GM21717 (cell line): ENCODE measurements at regions not wholly inside any gene's neighbourhood (a gene's known extent, or its start where the extent isn't known, plus 50 kb on each side); places are given as distances from the start of the nearest gene placed in this dataset.

Experiments used
- ATAC-seq: cut with Tn5 transposase; IDR thresholded peaks from one replicate; pipeline ENCODE4 v1.9.1; 2021; ENCODE audit warnings: mild to moderate bottlenecking, moderate library complexity; ENCODE audit not compliant: unreplicated experiment

GRCh38 chr7:52085610-52086009, 769.0 kb upstream of the COBL start:
- ATAC-seq = no peak

GRCh38 chr7:52080493-52080892, 763.9 kb upstream of the COBL start:
- ATAC-seq = no peak

GRCh38 chr7:52079726-52080125, 763.1 kb upstream of the COBL start:
- ATAC-seq = no peak

- no peak for ATAC-seq
These were observed 761.0 kb upstream of the COBL start for GRCh38 chr7:52077571-52077970.

- ATAC-seq = no peak
These were observed 758.3 kb upstream of the COBL start for GRCh38 chr7:52074912-52075311.

- no peak for ATAC-seq
These were observed 757.5 kb upstream of the COBL start for GRCh38 chr7:52074071-52074470.

- no peak for ATAC-seq
These were observed 755.1 kb upstream of the COBL start for GRCh38 chr7:52071744-52072143.

- no peak for ATAC-seq
These were observed 747.9 kb upstream of the COBL start for GRCh38 chr7:52064493-52064892.

GRCh38 chr7:52061666-52062065, 745.1 kb upstream of the COBL start:
- ATAC-seq = no peak

- no peak for ATAC-seq
These were observed 736.9 kb upstream of the COBL start for GRCh38 chr7:52053525-52053924.

- no peak for ATAC-seq
These were observed 714.1 kb upstream of the COBL start for GRCh38 chr7:52030722-52031121.

- no peak for ATAC-seq
These were observed 709.5 kb upstream of the COBL start for GRCh38 chr7:52026140-52026539.

- no peak for ATAC-seq
These were observed 704.7 kb upstream of the COBL start for GRCh38 chr7:52021343-52021742.

GRCh38 chr7:52018680-52019054, 702.1 kb upstream of the COBL start:
- ATAC-seq = no peak

GRCh38 chr7:52017802-52018679, 701.4 kb upstream of the COBL start:
- ATAC-seq = peak; percentile 49

- ATAC-seq = no peak
These were observed 692.6 kb upstream of the COBL start for GRCh38 chr7:52009181-52009580.

GRCh38 chr7:52006674-52007073, 690.1 kb upstream of the COBL start:
- no peak for ATAC-seq

GRCh38 chr7:52005613-52006012, 689.0 kb upstream of the COBL start:
- ATAC-seq = no peak

- ATAC-seq = no peak
These were observed 679.1 kb upstream of the COBL start for GRCh38 chr7:51995596-51996179.

GRCh38 chr7:51982653-51983052, 666.0 kb upstream of the COBL start:
- ATAC-seq = no peak

- no peak for ATAC-seq
These were observed 664.2 kb upstream of the COBL start for GRCh38 chr7:51980812-51981211.

GRCh38 chr7:51980313-51980712, 663.7 kb upstream of the COBL start:
- ATAC-seq = no peak

- ATAC-seq = no peak
These were observed 661.3 kb upstream of the COBL start for GRCh38 chr7:51977913-51978312.
